GM12892 (cell line): ENCODE measurements at regions not wholly inside any gene's neighbourhood (a gene's known extent, or its start where the extent isn't known, plus 50 kb on each side); places are given as distances from the start of the nearest gene placed in this dataset.
"Not testable (repeated sequence)": the region's sequence is repeated elsewhere in the genome, so short reads cannot be mapped to it uniquely, and the experiment has no call there.

ENCODE experiments used
- DNase-seq: peaks from one replicate; pipeline ENCODE4 v3.0.0; 2011; ENCODE audit not compliant: insufficient read length
- FAIRE-seq: peaks from 2 replicates; lab custom pipeline; 2011; peaks lifted over from hg19 to GRCh38; lab: Jason Lieb, UNC
- POLR2A ChIP-seq: IDR thresholded peaks from 2 replicates; pipeline ENCODE4 v1.6.1; 2011; ENCODE audit warnings: low read depth, low read length, control low read depth
- POLR2AphosphoS5 ChIP-seq: IDR thresholded peaks from 2 replicates; pipeline ENCODE4 v1.6.1; 2011; ENCODE audit warnings: low read depth, low read length, control low read depth
- TAF1 ChIP-seq: IDR thresholded peaks from 2 replicates; pipeline ENCODE4 v1.6.1; 2011; ENCODE audit warnings: low read depth, mild to moderate bottlenecking, control low read depth, low read length, borderline replicate concordance

DNA sequence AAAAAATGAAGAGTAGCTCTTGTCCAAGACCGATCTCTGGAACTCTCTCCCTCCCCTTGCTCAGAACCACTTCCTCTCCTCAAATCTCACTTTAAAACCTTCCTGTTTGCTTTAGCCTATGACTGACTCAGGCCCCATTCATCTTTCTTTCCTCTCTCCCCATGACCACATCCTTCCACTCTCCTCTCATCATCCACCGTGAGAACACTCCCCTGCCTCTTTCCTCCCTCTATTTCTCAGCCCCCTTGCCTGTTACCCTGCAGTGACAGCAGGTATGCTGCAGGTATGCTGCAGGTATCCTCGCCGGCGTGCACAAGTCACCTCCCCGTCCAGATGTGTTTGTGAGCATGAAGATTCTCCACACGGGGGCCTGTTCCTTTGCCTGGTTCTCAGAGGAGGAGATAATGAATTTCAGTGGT is 505.3 kb downstream of the CCDC171 start:
- DNase-seq: no peak
- TF ChIP-seq POLR2A (no peak), POLR2AphosphoS5 (no peak), TAF1 (no peak)
- FAIRE-seq: peak; percentile 70

DNA sequence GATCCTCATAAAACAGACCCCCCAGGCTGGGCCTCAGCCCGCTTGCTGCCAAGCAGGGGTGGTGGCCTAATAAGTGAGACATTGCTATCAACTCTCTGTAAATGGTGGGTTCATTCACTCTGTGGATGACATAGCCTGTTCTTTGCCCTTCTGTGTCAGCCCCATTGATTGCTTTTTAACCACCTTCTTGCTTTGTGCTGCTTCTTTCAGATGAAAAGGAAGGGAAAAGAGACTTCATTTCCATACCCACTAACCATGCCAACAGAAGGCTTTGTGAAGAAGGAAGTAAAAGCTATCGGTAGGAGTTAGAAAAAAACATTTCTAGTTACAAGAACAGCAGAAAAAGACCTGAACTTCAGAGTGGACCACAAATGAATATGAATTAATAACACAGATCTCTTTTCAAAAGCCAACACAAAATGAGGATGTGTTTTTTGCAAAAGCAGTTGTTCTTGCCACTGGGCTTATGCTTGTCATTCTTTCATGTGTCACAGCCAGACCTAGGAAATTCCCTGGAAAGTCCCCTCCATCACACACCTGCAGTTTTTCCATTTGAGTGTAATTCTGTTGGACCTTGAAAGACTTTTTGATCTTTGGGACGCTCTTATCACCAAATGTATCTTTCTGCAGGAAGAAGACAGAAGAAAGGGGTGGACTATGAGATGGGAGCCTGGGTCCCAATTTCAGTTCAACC is 507.7 kb downstream of the CCDC171 start:
- no peak for TF ChIP-seq POLR2A
- no peak for TF ChIP-seq POLR2AphosphoS5
- TF ChIP-seq TAF1: no peak
- no peak for DNase-seq
- peak; percentile 77 for FAIRE-seq

DNA sequence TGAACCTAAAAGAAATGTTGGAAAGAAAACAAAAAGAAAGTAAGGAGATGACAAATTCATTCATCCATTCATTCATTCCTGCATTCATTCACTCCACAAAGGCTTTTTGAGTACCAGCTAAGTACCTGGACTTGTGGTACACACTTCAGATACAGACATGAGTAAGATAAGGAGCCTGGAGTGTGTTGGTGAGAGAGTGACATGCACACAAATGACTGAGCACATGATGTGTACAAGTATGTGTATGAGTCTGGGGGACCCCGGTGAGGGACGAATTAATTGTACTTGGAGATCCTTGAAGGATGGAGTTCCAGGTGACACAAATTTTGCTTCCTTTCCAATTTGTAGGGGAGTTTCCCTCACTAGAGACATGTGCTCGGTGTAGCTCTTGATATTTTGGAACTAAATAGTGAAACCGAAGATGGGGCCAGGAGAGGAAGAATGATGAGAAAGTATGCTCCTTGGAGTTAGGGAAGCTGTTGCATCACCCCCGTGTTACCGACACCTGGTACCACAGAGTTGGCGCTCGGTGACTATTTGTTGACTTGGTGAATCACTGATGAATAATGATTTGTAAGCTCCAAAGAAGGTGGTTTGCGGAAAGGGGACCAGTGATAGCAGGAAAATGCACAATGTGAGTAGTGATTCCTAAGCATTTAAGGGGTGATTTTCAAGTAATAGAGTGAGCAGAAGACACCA is 509.8 kb downstream of the CCDC171 start:
- TF ChIP-seq POLR2AphosphoS5 (no peak), POLR2A (no peak), TAF1 (no peak)
- DNase-seq (no peak), FAIRE-seq (no peak)

DNA sequence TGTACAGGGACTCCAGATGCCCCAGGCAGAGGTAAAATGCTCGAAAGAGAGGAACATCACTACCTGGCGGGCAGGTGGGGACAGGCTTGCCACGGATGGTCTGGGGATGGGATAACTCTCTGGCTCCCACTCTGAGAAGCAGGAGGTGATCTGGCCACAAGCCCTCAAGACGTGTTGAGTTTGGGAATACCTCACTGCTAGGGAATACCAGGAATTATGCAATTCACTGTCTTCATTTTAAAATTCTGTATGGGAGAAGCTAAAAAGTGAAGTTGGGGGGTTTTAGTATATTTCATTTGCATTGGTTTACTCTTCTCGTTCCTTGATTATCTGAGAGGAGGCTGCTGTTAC is 510.4 kb downstream of the CCDC171 start:
- FAIRE-seq: peak; percentile 57
- no peak for TF ChIP-seq POLR2AphosphoS5
- no peak for TF ChIP-seq POLR2A
- TF ChIP-seq TAF1: no peak
- no peak for DNase-seq

DNA sequence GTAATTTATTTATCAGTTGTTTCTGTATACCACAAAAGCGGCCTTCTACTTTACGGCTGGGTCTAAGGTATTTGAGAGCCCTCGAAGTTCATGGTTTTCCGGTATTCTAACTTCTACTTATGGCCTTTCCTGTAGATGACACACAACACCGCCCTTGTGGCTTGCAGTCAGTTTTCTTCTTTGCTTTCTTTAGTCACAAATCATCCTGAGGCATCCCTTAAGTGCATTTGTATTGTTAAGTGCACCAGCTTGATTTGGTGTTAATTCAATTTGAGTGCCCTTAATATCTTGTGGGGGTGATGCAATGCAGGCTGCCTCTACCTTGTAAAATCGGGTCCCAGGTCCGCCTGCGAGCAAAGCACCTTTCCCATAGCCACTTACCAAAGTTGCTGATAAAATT is 511.9 kb downstream of the CCDC171 start:
- DNase-seq: no peak
- peak; percentile 17 for FAIRE-seq
- no peak for TF ChIP-seq POLR2A
- no peak for TF ChIP-seq TAF1
- no peak for TF ChIP-seq POLR2AphosphoS5

DNA sequence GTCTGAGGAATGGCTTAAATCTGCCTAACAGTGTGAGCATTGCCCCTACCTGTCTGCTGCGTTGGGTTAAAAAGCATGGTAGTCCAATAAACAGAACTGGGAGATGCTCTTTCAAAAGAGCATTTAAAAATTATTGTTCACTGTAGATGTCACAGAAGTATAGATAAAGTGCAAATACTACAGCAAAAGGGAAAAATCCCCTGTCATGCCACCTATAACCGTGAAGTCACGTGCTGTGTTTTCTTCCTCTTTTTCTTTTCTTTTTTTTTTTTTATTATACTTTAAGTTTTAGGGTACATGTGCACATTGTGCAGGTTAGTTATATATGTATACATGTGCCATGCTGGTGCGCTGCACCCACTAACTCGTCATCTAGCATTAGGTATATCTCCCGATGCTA is 513.4 kb downstream of the CCDC171 start:
- FAIRE-seq, DNase-seq: not testable (repeated sequence)

DNA sequence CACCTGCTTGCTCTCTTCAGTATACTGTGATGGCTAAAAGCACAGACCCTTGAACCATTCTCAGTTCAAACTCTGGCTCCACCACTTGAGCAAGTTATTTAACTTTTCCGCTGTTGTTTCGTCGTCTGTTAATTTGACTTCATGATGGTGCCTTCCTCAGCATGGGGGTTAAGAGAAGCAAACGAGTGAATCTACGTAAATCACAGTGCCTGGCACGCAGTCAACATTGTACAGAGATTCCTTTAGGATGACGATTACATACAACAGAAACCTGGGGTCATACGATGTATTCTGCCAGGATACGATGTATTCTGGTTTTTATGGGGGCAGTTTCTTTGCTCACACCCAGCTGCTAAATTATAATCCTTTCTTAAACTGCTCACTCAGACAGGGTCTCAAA is 515.6 kb downstream of the CCDC171 start:
- TF ChIP-seq POLR2AphosphoS5 (no peak), POLR2A (no peak), TAF1 (no peak)
- FAIRE-seq (no peak), DNase-seq (no peak)

DNA sequence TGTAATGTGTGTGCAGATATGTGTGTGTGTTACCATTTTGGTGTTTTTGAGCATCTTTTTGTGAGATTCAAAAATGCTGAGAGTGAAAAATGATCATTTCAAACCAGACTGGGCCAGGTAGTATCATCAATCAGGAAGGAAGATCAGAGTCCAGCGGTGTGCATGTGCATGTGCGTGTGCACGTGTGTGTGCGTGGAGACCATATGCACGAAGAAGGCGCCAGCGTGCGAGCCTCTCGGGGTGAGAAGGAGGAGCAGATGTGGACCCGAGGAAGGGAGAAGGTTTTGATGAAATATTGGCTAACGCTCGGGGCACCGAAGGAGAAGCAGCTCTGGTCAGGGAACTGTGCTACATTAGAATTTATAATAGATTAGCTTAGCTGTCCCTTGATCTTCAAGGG is 516.4 kb downstream of the CCDC171 start:
- FAIRE-seq: no peak
- no peak for TF ChIP-seq POLR2A
- no peak for TF ChIP-seq TAF1
- no peak for TF ChIP-seq POLR2AphosphoS5
- no peak for DNase-seq

DNA sequence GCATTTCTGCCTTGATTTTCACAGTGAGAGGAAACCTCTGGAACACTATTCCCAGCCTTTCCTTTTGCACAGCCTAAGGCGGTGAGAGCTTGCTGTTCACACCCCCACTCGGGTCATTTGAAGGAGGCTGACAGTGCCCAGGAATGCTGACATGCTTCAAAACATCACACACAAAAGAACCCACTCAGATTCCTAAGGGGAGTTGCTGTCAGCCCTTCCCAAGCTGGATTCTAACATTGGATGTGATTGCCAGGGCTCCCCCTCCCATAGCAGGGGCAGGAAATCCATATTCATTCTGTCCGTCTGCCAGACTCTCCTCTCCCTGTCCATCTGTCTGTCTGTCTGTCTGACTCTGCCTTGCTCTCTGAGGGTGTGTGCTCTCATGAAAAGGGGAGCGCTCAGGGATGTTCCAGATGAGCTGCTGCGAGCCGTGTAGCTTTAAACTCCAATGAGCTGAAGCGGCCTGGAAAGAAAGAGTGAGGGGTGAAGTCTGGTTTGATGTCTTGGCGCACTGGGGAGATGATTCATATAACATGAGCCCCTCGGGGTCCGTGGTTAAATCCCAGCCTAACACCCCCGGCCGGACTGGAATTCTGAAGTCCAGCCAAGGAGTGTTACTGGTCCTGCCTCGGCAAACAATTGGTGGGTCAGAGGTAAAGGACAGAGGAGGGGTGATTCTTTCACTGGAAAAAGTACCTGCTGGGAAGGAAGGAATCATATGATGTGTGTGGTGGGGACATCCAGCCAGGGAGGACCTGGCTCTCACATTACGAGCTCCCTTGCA is 517.0 kb downstream of the CCDC171 start:
- FAIRE-seq: no peak
- TF ChIP-seq TAF1 (no peak), POLR2A (no peak), POLR2AphosphoS5 (no peak)
- no peak for DNase-seq

DNA sequence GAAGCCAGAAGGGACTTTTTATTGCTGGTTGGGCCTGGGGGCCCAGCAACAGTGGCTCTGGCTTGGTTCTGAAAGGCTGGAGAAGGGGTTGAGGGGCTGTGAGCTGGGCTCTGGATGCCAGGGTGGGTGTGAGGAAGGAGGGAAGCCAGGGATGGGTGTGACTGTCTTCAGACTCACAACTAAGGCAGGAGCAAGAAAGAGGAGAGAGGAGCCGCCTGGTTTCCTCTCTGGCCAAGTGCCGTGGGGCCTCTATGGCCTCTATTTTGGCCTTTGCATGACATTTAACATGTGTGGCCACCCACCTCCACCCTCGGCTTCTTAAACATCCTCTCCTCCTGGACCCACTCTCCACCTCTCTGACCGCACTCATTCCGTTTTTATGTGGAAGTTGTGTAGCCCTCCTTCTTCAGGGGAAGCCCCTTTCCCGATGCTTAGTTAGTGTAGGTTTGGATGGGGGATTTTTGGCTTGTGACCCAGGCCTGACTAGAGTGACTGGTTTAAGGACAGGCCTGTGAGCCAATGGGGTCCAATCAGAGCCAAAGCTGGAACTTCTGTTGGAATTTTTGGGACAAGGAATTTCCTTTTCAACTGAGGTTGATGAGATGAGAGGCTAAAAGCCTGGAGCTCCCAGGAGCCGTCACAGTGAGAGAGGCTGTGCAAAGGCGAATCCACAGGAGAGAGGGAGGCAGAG is 517.8 kb downstream of the CCDC171 start:
- FAIRE-seq (no peak), DNase-seq (no peak)
- TF ChIP-seq POLR2AphosphoS5 (no peak), TAF1 (no peak), POLR2A (no peak)

DNA sequence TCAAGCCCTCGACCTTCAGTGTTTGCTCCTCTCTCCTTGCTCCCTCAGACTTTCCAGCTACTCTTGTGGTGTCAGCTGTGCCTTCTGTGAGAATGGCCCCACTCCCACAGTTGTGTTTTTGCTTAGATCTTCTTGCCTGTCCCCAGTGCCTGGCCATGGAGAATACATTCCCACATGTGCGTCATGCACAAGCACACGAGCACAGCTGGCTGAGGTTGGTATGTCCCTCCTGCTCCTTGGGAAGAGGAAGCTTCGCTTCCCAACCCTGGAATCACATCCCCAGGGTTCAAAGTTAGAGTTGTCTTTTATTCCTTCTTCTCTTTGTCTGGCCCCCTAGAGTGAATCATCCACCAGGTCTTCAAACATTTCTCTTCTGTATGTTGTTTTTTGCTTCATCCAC is 518.6 kb downstream of the CCDC171 start:
- no peak for FAIRE-seq
- no peak for DNase-seq
- TF ChIP-seq POLR2A: no peak
- no peak for TF ChIP-seq TAF1
